HG03439 (cell line): ENCODE measurements at regions not wholly inside any gene's neighbourhood (a gene's known extent, or its start where the extent isn't known, plus 50 kb on each side); places are given as distances from the start of the nearest gene placed in this dataset.

Experiments used
- ATAC-seq: cut with Tn5 transposase; IDR thresholded peaks from one replicate; pipeline ENCODE4 v1.9.1; 2021; ENCODE audit warnings: mild to moderate bottlenecking, moderate library complexity; ENCODE audit not compliant: unreplicated experiment

DNA sequence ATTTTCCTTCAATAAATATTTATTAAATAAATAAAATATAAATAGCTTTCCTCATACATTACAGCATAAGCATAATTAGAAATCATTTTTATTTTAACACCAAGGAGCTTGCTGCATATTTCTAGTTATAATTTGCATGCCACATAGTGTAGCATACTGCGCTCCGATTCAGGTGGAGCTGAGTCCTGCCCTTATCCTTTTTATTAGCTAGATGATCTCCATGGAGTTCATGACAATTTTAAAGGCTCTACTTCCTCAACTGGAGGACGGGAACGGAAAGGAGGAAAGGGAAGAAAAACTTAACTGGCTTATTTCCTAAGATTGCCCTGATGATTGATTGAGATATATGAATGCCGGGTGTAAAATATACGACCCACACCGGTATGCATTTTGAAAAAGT lies 385.2 kb downstream of the PLK2 start:
- ATAC-seq, result no peak

DNA sequence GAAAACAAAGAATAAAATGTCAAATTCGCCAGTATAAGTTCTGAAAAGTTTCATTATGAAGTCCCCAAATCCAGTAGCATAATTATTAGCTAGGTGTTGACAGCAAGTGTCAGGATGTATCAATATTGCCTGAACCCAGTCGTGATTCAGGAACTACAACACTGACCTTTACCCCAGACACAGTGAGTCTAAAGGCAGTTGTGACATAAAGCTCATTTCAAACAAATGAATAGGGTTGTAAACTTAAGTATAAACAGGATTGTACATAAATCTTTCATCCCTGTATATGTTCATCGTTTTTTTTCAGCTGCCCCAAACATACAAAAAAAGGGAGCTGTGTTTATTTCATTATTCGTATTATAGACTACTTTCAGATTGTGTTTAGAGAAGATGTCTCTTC lies 385.7 kb downstream of the PLK2 start:
- ATAC-seq, result no peak

DNA sequence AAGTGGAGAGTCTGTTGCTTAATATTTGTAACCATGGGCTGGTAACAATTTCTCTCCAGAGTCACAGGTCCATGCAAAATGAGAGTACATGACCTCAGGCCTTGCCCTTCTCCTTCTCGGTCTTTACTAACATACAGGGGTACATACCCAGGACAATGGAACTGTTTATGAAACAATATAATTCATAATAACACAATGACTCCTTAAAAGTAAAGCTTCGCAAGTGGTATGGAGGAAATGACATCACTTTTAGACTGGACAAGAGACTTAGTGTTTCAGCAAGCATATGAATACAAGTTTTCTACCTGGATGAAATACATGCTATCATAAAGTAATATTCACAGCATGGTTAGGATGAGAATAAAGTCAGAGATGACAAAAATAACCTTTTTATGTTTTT lies 386.6 kb downstream of the PLK2 start:
- no peak for ATAC-seq

DNA sequence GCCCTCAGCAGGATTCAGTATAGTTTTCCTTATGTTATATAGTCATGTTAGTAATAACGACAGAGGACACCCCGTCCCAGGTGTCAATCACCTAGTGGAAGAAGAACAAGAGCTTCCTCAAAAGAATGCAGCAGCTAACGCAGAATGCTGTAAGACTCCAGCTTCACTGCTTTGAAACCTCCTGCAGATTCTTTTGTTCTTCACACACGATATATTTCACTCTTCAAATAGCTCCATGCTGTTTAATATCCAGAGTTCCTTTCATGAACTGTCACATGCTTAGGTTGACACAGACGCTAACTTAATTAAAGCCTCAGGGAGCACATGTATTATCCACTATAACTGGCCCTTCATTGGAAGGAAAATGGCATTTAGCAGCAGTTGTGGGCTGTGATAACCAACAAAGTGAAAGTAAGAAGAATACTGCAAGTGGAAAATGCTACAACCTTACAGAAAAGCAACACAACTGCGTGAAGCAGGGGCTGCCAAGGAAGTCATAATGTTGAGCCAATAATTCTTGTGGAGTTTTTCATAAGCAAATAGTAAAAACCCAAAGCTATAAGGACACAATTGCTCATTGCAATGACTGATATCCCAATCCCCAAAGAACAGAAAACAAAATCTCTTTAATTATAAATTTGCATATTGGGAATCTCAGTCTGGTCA lies 387.5 kb downstream of the PLK2 start:
- no peak for ATAC-seq

DNA sequence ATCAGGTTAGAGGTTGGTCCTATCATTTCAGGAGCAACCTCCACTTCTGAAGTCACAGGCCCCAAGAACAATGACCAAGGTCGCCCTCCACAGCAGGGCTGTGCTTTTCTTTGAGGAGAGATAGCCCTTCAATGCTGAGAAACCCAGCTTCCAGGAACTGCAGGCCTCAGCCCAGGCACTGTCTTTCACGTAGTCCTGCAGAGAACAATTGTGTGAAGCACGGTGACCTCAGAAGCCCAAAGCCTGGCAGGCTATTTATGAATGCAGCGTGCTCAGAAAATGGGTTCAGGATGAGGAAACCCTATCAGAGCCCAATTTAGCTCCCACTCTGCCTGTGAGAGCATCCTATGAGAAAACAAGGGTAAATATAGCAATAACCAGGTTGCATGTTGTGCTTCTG lies 388.3 kb downstream of the PLK2 start:
- no peak for ATAC-seq

DNA sequence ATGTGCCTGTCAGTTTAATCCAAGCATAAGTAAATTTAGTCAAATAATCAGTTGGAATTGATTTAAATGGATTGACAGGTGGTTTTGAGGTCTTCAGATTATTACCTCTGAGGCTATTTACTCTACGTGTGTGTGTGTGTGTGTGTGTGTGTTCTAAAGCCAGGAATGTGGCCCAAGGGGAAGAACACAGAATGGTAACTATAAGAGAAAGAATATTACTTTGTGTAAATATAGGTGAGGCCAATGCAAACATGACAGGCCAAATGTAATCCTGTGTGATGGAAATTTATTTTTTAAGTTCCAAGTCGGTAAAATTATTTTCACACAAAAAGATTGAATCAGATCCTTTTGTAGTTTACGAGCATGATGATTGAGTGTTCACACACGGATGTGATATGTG lies 390.0 kb downstream of the PLK2 start:
- ATAC-seq, result no peak

DNA sequence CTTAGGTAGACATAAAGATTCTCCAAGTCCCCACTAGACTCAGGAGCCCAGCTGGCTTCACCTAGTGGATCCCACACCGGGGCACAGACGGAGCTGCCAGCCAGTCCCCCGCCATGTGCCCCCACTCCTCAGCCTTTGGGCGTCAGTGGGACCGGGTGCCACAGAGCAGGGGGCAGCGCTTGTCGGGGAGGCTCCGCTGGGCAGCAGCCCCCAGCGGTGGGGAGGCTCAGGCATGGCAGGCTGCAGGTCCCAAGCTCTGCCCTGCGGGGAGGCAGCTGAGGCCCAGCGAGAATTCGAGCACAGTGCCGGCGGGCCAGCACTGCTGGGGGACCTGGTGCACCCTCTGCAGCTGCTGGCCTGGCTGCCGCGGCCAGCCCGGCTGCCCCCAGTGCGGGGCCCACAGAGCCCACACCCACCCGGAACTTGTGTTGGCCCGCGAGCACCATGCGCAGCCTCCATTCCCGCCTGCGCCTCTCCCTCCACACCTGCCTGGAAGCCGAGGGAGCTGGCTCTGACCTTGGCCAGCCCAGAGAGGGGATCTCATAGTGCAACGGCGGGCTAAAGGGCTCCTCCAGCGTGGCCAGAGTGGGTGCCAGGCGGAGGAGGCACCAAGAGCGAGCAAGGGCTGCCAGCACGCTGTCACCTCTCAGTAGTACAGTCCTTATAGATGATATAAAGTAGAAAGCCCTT lies 390.7 kb downstream of the PLK2 start:
- no peak for ATAC-seq

DNA sequence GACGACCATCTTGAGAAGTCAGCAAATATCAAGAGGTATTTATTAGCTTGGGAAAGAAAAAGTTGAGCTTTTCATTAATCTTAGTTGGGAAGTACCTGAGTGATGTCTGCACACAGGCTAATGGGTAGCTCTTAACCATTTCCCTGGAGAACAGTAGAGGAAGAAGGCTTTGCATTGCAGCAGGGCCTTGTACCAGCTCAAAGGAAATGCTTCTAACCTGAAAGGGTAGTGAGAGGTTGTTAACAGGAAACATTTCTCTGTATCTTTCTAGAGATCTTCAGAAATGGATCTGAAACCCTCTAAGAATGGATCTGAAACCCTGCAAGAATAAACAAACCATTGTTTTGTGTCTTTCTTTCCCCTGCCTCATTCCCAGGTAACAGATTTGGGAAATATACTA lies 393.3 kb downstream of the PLK2 start:
- no peak for ATAC-seq

DNA sequence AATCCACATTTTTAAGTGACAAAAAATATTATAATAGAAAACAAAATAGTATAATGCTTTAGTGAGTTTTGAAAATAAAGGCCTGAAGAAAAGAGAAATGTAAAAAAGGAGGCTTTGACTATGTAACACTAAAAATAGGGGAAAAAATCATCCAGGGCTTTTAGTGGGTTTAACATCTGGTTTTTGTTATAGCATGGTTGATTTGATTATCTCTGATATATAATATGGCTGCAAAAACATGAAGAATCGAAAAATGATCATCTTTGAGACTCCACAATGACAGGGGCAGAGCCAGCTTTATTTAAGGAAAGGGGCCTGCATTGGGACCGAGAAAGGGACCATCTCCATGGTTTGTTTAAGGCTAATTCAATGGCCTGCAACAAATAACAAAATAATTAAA lies 393.8 kb downstream of the PLK2 start:
- ATAC-seq, result no peak

DNA sequence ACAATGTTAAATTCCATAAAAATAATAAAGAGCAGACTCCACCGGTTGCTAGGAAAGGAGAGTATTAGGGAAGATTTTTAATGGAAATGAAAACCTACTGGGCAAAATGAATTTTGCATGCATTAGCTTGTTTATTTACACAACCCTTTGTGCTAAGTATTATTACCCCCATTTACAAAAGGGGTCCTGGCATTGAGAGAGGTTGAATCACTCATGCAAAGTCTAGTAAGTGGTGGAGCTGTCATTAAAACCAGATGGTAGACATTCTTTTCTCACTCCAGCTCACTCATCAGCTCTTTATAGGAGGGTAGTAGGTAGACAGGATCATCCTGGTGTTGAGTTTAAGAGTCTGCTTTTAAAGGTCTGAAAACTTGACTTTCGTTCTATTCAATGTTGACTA lies 395.1 kb downstream of the PLK2 start:
- no peak for ATAC-seq

DNA sequence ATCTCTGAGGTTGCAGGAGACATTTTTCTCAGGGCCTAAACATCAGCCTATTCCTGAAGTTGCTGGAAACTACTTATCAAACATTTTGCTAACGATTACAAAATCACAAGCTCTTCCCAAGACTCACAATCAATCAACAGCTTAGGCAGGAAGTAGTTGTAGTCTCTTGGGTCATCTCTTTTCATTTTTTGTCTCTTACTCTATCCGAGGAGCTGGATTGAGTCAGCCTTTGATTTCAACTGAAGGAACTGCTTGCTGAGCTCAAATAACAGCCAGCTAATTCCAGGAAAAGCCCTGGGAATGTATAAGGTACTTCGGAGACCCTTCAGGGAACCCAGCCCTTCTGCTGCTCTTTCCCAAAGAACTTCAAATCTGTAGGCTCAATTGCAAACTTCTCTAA lies 398.9 kb downstream of the PLK2 start:
- ATAC-seq, result no peak

DNA sequence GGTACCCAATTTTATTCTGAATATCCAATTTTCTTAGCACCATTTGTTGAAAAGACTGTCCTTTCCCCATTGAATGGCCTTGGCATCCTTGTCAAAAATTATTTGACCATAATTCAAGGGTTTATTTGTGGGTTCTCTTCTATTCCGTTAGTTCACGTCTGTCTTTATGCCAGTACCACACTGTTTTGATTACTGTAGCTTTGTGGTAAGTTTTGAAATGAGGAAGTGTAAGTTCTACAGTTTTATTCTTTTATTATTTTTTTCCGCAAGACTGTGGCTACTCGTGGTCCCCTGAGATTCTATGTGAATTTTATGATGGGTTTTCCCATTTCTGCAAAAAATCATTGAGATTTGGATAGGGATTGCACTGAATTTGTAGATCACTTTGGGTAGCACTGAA lies 402.6 kb downstream of the PLK2 start:
- ATAC-seq, result no peak

DNA sequence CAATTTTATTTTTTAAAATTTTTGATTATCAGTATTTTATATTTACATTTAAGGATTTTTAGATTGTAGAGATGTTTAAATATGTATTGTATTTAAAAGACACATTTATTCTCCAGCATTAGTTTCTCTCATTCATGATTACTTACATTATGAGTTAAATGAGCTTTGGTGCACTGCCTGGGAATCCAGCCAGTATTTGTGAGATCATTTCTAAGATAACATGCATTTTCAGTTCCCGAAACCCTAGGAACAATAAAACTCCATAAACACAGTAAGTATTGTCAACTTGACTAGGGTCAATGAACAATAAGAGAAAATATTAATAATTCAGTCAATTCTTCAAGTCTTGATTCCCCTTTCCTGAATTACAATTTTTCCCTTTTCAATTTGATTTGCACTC lies 403.3 kb downstream of the PLK2 start:
- no peak for ATAC-seq

DNA sequence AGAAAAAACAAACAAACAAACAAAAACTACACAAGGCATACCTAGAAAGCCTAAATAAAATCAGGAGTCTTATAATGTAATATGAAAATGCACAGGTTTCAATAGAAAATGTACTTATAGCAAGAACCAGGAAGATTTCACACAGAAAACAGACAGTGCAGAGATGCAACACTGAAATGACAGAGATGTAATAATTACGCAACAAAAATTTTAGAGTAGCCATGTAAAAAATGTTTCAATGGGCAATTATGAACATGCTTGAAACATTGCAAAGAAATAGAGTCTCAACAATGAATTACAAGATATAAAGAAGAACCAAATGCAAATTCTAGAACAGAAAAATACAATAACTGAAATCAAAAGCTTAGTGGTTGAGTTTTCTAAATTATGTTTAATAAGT lies 405.9 kb downstream of the PLK2 start:
- no peak for ATAC-seq

DNA sequence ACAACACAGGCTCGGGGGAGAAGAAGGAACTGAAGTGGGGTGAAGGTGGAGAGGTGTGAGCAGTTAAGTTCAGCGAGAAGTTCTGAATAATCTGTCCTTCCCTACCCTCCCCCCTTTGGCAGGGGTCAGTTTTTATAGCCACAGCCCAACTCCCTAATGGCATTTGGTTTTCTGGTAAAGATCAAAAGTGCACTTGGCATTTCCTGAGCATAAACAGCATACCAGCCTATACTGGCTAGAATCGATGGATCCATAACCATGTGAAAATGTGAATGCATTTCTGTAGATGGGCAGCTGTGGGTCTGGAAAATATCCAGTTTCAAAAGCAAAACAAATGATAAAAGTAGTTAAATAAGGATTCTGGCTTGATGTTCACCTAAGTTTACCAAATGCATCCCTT lies 410.9 kb downstream of the PLK2 start:
- ATAC-seq, result no peak

DNA sequence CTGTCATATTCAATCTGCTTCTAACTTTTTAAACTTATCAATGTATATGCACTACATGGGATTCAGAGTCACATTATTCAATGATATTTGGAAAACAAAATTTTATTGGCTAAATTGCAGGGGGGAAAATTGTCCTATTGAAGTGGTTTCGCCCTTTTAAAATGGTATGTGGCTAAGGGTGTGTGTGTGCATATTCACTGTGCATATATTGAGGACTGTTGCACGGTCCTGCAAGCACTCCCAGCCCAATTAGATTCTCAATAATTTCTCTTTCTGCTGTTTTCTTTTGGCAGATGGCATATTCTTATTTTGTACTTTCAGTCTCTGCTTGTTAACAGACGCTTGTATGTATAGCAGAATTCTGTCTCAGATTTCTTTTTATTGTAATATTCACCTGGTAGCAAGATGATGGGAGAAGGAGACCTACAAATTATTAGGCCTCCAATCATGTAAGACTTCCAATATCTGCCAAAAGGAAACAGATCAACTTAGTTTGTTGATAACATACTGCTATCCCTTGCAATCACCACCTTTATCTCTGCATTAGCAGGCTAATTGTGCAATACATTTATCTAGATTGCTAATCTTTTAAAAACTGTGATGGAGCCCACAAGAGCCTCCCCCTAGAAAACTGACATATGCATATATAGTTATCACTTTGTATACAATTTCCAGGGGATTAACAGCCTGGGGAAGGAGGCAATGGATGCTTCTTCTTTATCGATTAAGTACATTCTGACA lies 411.5 kb downstream of the PLK2 start:
- ATAC-seq, result no peak

DNA sequence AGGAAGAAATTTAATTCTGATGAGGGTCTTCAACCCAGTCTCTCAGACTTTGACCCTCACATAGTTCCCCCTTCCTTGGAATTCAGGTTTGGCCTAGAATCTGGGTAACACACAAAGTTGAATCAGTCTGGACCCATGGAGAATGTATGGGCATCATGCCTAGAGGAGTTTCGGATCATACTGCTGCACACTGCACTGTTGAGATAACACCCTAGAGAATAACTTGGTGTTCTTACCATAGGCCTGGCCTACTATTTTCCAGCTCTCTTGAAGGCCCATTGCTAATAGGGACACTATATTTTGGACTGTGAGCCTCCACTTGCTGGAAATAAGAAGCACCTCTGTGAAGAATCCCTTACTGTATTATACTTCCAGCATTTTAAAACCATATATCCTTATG lies 413.5 kb downstream of the PLK2 start:
- no peak for ATAC-seq

DNA sequence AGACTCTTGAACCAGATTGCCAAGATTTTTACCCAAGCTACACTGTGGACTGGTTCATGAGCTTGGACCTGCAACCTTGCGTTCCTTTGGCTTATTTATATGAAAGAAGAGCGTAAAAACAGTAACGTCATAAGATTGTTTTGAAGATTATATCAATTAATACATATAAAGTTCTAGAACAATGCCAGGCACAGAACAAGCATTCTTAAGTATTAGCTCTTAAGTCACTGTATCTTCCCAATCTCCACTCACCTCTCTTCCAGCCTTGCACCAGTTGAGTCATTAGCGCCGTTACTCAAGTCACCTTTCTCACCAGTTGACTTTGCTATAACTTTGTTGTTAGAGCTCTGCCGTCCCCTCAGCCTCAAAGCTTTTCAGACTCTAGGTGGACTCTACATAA lies 415.7 kb downstream of the PLK2 start:
- no peak for ATAC-seq

DNA sequence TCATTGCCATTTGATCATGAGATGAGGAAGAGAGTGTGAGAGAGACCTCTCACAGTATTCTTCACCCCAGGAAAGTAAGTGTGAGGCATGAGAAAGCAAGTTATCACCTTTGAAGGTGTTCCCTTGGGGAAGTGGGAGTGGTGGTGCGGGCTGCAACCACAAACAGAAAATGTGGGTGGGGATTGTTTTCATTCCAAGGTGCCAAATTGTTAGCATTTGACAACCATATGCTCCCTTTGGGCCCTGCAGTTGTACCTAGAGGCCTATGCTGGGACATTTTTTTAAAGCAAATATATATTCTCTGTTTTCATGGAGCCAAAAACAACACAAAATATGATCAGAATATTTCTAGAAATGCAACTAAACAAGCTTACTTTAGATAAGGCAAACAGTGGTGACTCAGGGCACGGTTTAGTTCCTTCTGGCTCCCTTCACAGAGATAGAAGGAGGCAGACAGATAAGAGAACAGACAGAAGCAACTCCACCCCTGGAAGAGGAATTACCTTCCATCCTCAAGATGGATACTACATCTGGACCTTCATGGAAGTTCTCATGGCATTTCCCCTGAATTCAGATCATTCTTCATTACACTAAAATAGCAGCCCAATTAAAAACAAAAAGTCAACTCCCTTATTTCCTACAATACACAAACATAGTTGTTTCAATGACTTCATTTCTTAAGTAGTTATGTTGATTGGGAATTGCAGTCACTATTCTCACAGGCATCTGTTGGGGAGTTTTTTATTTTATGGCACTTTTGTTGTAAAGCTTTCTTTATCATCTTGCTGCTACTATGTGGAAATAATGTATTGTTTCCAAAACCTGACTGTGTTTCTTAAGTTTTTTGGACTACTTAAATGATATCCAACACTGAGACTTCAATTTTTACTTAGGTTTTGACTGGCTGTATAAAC lies 416.6 kb downstream of the PLK2 start:
- no peak for ATAC-seq

DNA sequence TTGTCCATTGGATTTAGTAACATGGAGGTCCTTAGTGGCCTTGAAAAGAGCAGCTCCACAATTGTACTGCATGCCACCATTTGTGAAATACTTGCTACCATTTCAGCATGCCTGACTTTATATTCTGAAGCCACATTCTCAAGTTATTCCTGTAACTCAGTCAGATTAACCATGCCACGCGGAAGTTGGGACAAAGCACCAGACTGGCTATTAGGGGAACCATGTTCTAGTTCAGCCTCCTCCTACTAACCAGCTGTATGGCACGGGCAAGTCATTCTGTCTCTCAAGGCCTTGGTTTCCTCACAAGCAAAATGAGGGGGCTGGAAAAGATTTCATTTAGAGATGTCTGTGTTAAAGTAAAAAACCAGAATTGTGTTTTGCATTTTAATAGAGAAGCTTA lies 418.0 kb downstream of the PLK2 start:
- ATAC-seq, result no peak

DNA sequence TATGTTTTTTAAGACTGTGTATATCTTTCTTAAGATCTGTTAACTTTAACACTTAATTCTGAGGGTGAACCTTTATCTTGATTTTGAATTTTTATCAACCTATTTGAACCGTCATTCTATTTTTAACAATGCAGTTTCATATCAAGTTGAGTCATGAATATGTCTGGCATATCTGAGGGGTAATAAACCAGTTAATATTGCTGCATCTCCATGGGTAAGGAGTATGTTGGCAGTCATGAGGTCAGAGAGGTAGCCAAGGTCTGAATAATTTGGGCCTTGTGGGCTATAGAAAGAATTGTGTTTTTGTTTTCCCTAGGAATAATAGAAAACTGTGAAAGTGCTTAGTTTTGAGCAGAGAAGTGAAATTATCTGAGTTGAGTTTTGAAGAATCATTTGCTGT lies 419.0 kb downstream of the PLK2 start:
- no peak for ATAC-seq
